Activated gamma-delta T cell treated with Interleukin-2 at 50 U/mL for 16 hours (primary cell): ENCODE measurements at regions not wholly inside any gene's neighbourhood (a gene's known extent, or its start where the extent isn't known, plus 50 kb on each side); places are given as distances from the start of the nearest gene placed in this dataset.

ENCODE experiments used
- DNase-seq: peaks from one replicate; pipeline ENCODE4 v3.0.0-alpha.2; 2020

GRCh38 chr10:131743190-131744151 lies 157.3 kb upstream of the PPP2R2D start:
- no peak for DNase-seq

DNA sequence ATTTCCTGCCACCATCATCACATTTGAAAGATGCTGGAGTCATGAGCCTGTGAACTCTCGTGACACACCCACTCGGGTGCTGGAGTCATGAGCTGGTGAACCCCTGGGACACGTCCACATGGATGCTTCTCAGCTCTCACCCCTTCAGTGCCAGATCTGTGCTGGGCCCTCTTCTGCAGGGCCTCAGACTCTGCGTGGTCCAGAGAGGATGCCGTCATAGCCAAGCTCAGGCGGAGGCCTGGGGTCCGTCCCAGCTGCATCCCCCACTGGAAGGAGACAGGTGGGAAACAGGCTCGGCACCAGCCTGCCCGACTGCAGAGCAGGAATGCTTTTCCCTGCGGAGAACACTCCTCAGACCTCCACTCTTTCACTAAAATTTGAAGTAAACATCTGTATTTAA lies 156.5 kb upstream of the PPP2R2D start:
- DNase-seq, result no peak

DNA sequence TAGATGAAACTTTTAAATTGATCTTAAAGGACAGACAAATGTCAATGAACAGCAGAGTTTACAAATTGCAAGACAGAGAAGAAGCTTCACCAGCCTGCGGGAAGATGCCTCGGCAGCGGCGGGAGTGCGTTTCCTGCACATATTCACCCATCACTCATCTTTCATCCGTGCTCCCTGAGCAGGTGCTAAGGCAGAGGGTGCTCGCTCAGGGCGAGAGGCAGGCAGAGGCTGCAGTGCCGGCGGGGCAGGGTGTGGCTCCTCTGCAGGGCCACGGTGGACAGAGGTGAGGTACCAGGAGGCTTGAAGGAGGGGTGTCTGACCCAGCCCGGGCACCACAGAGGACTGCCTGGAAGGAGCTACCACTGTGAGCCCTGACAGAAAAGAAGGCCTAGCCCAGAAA lies 155.2 kb upstream of the PPP2R2D start:
- no peak for DNase-seq

DNA sequence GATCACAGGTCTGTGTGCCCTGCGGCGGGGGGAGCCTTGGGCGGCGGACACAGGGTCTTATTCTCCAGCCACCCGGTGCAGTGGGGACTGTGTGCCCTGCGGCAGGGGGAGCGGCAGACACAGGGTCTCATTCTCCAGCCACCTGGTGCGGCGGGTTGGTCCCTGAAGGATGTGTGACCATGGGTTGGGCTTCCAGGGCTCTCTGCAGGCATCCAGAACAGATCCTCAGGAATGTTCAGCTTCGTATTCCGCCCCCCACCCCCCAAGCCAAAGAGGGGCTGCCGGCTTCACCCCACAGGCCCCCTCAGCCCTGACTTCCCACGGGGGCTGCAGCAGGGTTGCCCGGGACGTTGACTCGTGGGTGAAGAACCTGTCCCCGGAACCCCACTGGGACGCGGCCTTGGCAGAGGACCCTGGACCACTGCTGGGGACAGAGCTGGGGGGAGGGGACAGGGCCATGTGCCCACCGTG lies 154.5 kb upstream of the PPP2R2D start:
- DNase-seq, result no peak

- no peak for DNase-seq
Observed at GRCh38 chr10:131746785-131747184, 154.0 kb upstream of the PPP2R2D start.

- no peak for DNase-seq
Observed at GRCh38 chr10:131747251-131747650, 153.6 kb upstream of the PPP2R2D start.

DNA sequence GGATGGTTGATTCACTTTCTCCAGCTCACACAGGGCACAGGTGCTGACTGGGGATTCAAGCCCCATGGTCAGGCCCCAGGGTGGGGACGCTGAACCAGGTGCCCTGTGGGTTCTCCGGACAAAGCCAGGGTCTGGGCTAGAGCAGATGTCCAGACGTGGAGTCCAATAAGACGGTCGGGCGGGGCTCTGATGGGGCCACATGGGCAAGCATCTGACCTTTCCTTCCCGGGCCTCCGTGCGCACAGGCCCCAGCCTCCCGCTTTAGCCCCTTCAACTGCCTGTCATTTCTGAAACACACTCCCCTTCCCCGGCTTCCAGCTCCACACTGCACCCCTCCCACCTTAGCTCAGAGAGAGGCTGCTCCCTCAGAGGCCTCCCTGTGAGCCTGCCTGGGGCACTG lies 153.0 kb upstream of the PPP2R2D start:
- no peak for DNase-seq

DNA sequence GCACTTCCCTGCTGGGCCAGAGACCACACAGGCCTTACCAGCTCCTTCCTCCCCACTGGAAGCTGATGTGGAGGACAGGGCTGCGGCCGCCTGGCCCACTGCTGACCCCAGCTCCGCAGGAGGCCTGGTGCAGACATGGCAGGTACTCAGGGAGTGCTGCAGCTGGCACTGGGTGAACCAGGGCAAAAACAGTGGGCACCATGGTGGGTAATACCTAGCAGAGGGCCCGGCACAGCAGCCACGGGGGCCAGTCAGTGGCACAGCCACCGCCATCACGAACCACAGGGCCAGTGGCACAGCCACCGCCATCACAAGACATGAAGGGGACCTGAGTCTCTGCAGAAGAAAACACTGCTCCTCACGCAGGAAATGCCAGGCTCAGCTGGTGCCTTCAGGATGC lies 152.6 kb upstream of the PPP2R2D start:
- no peak for DNase-seq

- DNase-seq, result no peak
Observed at GRCh38 chr10:131748831-131749766, 151.7 kb upstream of the PPP2R2D start.

GRCh38 chr10:131749767-131750142 lies 151.1 kb upstream of the PPP2R2D start:
- DNase-seq, result no peak

DNA sequence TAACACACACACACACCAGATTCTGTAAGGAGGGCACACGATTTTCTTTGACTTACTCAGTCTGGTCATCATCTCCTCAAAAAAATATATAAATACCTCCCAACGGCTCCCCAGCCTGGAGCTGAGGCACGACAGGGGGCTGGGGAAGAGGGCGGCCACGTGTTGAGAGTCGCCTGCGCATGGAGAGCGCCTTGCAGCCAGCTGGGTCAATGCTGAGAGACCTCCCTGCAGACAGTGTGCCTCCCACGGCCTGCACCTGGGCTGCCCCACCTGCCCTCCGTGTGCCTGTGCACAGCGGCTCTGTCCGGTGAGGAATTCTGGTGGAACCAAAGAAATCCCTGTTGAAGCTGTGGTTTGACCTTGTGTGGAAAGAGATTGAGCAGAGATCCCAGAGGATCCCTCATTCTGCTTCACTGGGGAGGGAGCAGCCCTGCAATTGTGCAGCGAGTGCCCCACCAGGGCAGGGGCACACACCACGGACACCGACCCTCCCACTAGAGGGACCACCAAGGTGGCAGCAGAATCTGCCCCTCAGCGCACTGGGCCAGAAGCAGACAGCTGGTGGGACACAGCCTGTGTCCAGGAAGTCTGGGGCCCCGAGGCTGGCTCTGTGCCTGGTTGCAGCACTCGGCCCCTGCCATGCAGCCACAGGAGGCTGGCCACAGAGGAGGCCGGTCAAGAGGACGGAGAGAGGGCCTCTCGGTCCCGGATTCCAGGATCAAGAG lies 150.5 kb upstream of the PPP2R2D start:
- DNase-seq, result no peak

GRCh38 chr10:131750973-131751826 lies 149.6 kb upstream of the PPP2R2D start:
- no peak for DNase-seq

- no peak for DNase-seq
Observed at GRCh38 chr10:131751827-131752775, 148.7 kb upstream of the PPP2R2D start.

GRCh38 chr10:131753336-131753735 lies 147.5 kb upstream of the PPP2R2D start:
- no peak for DNase-seq

DNA sequence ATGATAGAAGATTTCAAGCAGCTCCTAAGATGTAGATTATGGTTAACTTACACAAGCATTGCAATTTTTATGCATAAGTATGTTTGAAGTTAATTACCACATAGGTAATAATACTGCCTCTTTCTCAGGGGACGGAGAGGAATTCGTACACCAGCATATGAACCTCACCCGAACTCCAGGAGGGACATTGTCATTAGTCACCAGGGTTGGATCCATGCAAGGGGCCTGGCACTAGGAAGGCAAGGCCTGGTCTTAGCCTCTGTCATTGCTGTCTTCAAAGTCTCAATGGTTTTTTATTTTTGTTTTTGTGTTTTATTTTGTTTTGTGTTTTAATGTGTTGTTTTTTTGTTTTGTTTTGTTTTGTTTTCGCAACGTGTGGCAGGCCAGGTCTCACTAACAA lies 145.6 kb upstream of the PPP2R2D start:
- DNase-seq, result no peak

DNA sequence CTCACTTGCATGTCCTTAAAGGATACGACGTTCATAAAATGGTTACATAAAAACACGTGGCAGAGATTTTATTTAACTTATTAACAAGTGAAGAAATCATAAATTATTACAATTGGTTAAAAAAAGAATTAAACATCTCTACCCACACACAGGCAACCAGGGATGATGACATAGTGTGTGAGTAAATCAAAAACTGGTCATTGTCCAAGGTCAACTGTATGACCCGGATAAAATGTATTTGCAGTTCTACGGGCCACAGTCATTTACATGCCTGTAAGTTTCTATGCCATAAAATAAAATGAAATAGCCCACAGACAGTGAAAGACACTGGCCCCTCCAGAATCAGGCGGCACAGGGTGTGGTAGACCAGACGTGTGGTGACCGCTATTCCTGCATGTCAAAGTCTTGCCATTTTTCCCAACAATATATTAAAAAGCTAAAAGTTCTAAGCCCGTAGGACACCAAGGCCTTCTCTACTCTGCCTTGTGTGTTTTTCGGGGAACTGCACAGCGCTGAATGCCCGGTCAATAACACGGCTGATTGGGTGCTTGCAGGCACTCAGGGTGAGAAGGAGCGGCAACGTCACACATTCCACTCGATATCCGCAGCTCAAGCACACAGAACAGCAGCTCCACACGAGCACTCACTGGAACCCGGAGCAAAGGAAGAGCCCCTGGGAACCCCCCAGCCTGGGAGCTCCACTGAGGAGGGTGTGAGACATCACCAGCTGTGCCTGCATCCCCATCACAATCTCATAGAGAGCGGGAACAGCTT lies 143.3 kb upstream of the PPP2R2D start:
- no peak for DNase-seq

GRCh38 chr10:131758062-131758938 lies 142.5 kb upstream of the PPP2R2D start:
- DNase-seq, result no peak

GRCh38 chr10:131758939-131759301 lies 141.9 kb upstream of the PPP2R2D start:
- DNase-seq, result no peak

DNA sequence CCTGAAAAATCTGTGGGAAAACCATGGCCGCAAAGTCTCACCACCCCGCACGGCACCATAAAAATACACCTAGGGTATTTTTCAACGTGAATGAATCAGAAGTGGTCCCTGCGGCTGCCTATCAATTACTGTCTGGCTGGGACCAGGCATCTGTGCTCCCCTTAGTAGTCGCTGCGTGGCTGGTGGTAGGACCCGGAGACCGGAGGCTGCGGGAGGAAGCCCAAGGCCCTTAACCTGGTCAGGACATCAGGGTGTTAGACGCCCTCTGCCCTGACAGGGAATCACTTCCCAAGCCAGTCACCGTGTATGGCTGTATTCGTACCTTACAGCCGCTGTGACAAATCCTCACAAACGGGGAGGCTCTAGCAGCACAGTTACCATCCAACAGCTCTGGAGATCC lies 141.5 kb upstream of the PPP2R2D start:
- DNase-seq, result no peak
